A549 (cell line): ENCODE measurements at regions not wholly inside any gene's neighbourhood (a gene's known extent, or its start where the extent isn't known, plus 50 kb on each side); places are given as distances from the start of the nearest gene placed in this dataset.

Source experiments
- ATAC-seq, 2 experiments: fragments of 200-7000 bp in 1 of 2; fragments of >200 bp in 1 of 2; cut with Nextera tagmentation in 1 of 2; cut with Tn5 transposase in 1 of 2; 3 replicates each; pipeline versions ENCODE4 v1.8.0 to v1.9.1; 2018 to 2020; ENCODE audit warnings: mild to moderate bottlenecking in 1 of 2, moderate library complexity in 1 of 2
- CTCF ChIA-PET: fragments of 300-600 bp; sonication (Branson Sonifier 250); formaldehyde crosslinking; extraction: SDS; loops from one replicate; lab custom pipeline; 2021; ENCODE audit warnings: antibody characterized with exemption, inconsistent platforms; lab: Yijun Ruan, JAX
- POLR2A ChIA-PET: fragments of 350-600 bp; formaldehyde crosslinking; extraction: SDS; loops from one replicate; lab custom pipeline; 2021; ENCODE audit warnings: antibody characterized with exemption, inconsistent platforms; lab: Yijun Ruan, JAX
- DNase-seq, 2 experiments: peaks; one replicate each; pipeline versions ENCODE4 v3.0.0 to v3.0.0-alpha.2; 2011 to 2016; ENCODE audit warnings: low read depth in 1 of 2, low spot score in 1 of 2
- FAIRE-seq: peaks from 2 replicates; lab custom pipeline; 2011; peaks lifted over from hg19 to GRCh38; lab: Jason Lieb, UNC
- H3K27ac ChIP-seq, 2 experiments: fragments of >200 bp; sonication (Bioruptor Twin); formaldehyde crosslinking; 3 replicates each; pipeline ENCODE4 v1.5.1; 2016 to 2017
- H3K4me1 ChIP-seq: fragments of >200 bp; sonication (Bioruptor Twin); formaldehyde crosslinking; 3 replicates; pipeline ENCODE4 v1.6.1; 2016
- H3K4me2 ChIP-seq: fragments of >200 bp; sonication (Bioruptor Twin); formaldehyde crosslinking; 3 replicates; pipeline ENCODE4 v1.6.1; 2016
- H3K4me3 ChIP-seq: fragments of >200 bp; sonication (Bioruptor Twin); formaldehyde crosslinking; 3 replicates; pipeline ENCODE4 v1.5.1; 2016
- H3K9me3 ChIP-seq: fragments of >200 bp; sonication (Bioruptor Twin); formaldehyde crosslinking; 3 replicates; pipeline ENCODE4 v1.6.1; 2016
- BHLHE40 ChIP-seq: IDR thresholded peaks from 2 replicates; pipeline ENCODE4 v1.6.1; 2012; ENCODE audit warnings: low read depth, low read length, inconsistent platforms
- CHD2 ChIP-seq: fragments of 150-350 bp; IDR thresholded peaks from 2 replicates; pipeline ENCODE4 v1.6.1; 2014; ENCODE audit warnings: low read length; ENCODE audit not compliant: partially characterized antibody
- CHD4 ChIP-seq: fragments of 200-600 bp; sonication (generic); IDR thresholded peaks from 2 replicates; pipeline ENCODE4 v1.6.1; 2016; ENCODE audit warnings: antibody characterized with exemption, mild to moderate bottlenecking, borderline replicate concordance
- EHMT2 ChIP-seq: fragments of 200-600 bp; sonication (generic); IDR thresholded peaks from 2 replicates; pipeline ENCODE4 v1.6.1; 2016; ENCODE audit warnings: antibody characterized with exemption, low read depth, mild to moderate bottlenecking, moderate library complexity
- FOSB ChIP-seq: fragments of 250-450 bp; sonication (Bioruptor Pico); IDR thresholded peaks from 2 replicates; pipeline ENCODE4 v1.5.0; 2020; ENCODE audit warnings: mild to moderate bottlenecking, moderate library complexity
- GATA3 ChIP-seq: IDR thresholded peaks from 2 replicates; pipeline ENCODE4 v1.6.1; 2012; ENCODE audit warnings: borderline replicate concordance
- HEYL ChIP-seq: fragments of 250-450 bp; sonication (Bioruptor Pico); IDR thresholded peaks from 2 replicates; pipeline ENCODE4 v1.8.0; 2021; ENCODE audit warnings: mild to moderate bottlenecking, moderate library complexity
- HOXA7 ChIP-seq: fragments of 250-450 bp; sonication (Bioruptor Pico); IDR thresholded peaks from 2 replicates; pipeline ENCODE4 v1.5.0; 2020; ENCODE audit warnings: mild to moderate bottlenecking, moderate library complexity
- HOXB5 ChIP-seq: fragments of 250-450 bp; sonication (Bioruptor Pico); IDR thresholded peaks from 2 replicates; pipeline ENCODE4 v1.5.0; 2020; ENCODE audit warnings: mild to moderate bottlenecking, moderate library complexity
- JUN ChIP-seq, 2 experiments: fragments of >200 bp; sonication (Bioruptor Twin); formaldehyde crosslinking; IDR thresholded peaks; 2 replicates in 1 of 2; 3 replicates in 1 of 2; pipeline ENCODE4 v1.6.1; 2016 to 2017
- JUNB ChIP-seq: fragments of >200 bp; sonication (Bioruptor Twin); formaldehyde crosslinking; IDR thresholded peaks from 2 replicates; pipeline ENCODE4 v1.6.1; 2016
- KDM5A ChIP-seq: fragments of 200-600 bp; sonication (generic); IDR thresholded peaks from 2 replicates; pipeline ENCODE4 v1.6.1; 2016; ENCODE audit warnings: antibody characterized with exemption, mild to moderate bottlenecking
- MYC ChIP-seq: IDR thresholded peaks from 2 replicates; pipeline ENCODE4 v1.6.1; 2012; ENCODE audit warnings: mild to moderate bottlenecking, inconsistent platforms, low read length, improper control_type of control experiment, borderline replicate concordance
- NFE2L2 ChIP-seq: fragments of 150-350 bp; conservative IDR thresholded peaks from 2 replicates; pipeline ENCODE4 v1.6.1; 2014; ENCODE audit warnings: low read length
- NPAS2 ChIP-seq: fragments of 250-450 bp; sonication (Bioruptor Pico); IDR thresholded peaks from 2 replicates; pipeline ENCODE4 v1.8.0; 2022; ENCODE audit warnings: mild to moderate bottlenecking, moderate library complexity, borderline replicate concordance
- POLR2A ChIP-seq: IDR thresholded peaks from 2 replicates; pipeline ENCODE4 v1.6.1; 2012; ENCODE audit warnings: mild to moderate bottlenecking, low read length
- POLR2AphosphoS2 ChIP-seq: conservative IDR thresholded peaks from 2 replicates; pipeline ENCODE4 v1.6.1; 2012; ENCODE audit warnings: low read length, improper control_type of control experiment, inconsistent platforms
- RAD21 ChIP-seq, 2 experiments: fragments of >200 bp in 1 of 2; sonication (Bioruptor Twin) in 1 of 2; formaldehyde crosslinking in 1 of 2; IDR thresholded peaks in 1 of 2; conservative IDR thresholded peaks in 1 of 2; 2 replicates in 1 of 2; 3 replicates in 1 of 2; pipeline ENCODE4 v1.6.1; 2012 to 2018; ENCODE audit warnings: inconsistent platforms in 1 of 2
- RARB ChIP-seq: fragments of 250-450 bp; sonication (Bioruptor Pico); IDR thresholded peaks from 2 replicates; pipeline ENCODE4 v1.8.0; 2021; ENCODE audit warnings: mild to moderate bottlenecking, moderate library complexity
- RFX5 ChIP-seq: fragments of 450-650 bp; IDR thresholded peaks from 2 replicates; pipeline ENCODE4 v1.7.1; 2014; ENCODE audit warnings: antibody characterized with exemption, mild to moderate bottlenecking, moderate library complexity
- RNF2 ChIP-seq: fragments of 200-600 bp; sonication (generic); IDR thresholded peaks from 2 replicates; pipeline ENCODE4 v1.6.1; 2016; ENCODE audit warnings: low read depth, mild to moderate bottlenecking, antibody characterized with exemption, moderate library complexity, borderline replicate concordance
- SMC3 ChIP-seq: fragments of >200 bp; sonication (Bioruptor Twin); formaldehyde crosslinking; IDR thresholded peaks from 3 replicates; pipeline ENCODE4 v1.6.1; 2018; ENCODE audit warnings: inconsistent platforms
- SREBF2 ChIP-seq: fragments of 450-650 bp; IDR thresholded peaks from 2 replicates; pipeline ENCODE4 v1.6.1; 2014; ENCODE audit warnings: mild to moderate bottlenecking, moderate library complexity
- TP53 ChIP-seq: fragments of 250-450 bp; sonication (Bioruptor Pico); IDR thresholded peaks from 2 replicates; pipeline ENCODE4 v1.5.0; 2021; ENCODE audit warnings: mild to moderate bottlenecking, moderate library complexity
- ZC3H11A ChIP-seq: fragments of 450-650 bp; IDR thresholded peaks from 2 replicates; pipeline ENCODE4 v1.6.1; 2014; ENCODE audit warnings: antibody characterized with exemption, mild to moderate bottlenecking
- ZFP36 ChIP-seq: fragments of 450-650 bp; IDR thresholded peaks from 2 replicates; pipeline ENCODE4 v1.6.1; 2014; ENCODE audit warnings: borderline replicate concordance; ENCODE audit not compliant: partially characterized antibody
- ZNF302 ChIP-seq: fragments of 250-450 bp; sonication (Bioruptor Pico); IDR thresholded peaks from 2 replicates; pipeline ENCODE4 v1.9.0; 2021; ENCODE audit warnings: inconsistent platforms, mild to moderate bottlenecking, moderate library complexity
- ZSCAN20 ChIP-seq: fragments of 250-450 bp; sonication (Bioruptor Pico); IDR thresholded peaks from 2 replicates; pipeline ENCODE4 v1.8.0; 2022; ENCODE audit warnings: mild to moderate bottlenecking, moderate library complexity
- WGBS: methylation state at CpG from one replicate; pipeline ENCODE4 v1.1.6; 2017; ENCODE audit errors: missing lambda C conversion rate; 5-methylcytosine and 5-hydroxymethylcytosine counted together
- TF ChIP-seq, protein P1 (sequence below): fragments of 150-350 bp; IDR thresholded peaks from 2 replicates; pipeline ENCODE4 v1.6.1; 2014; ENCODE audit warnings: low read depth, mild to moderate bottlenecking, low read length
- TF ChIP-seq, protein P2 (sequence below): fragments of 250-450 bp; sonication (Bioruptor Pico); IDR thresholded peaks from 2 replicates; pipeline ENCODE4 v1.5.0; 2021; ENCODE audit warnings: mild to moderate bottlenecking, moderate library complexity, borderline replicate concordance
- TF ChIP-seq, protein P3 (sequence below): fragments of >200 bp; sonication (Bioruptor Twin); formaldehyde crosslinking; IDR thresholded peaks from 3 replicates; pipeline ENCODE4 v1.6.1; 2016

DNA sequence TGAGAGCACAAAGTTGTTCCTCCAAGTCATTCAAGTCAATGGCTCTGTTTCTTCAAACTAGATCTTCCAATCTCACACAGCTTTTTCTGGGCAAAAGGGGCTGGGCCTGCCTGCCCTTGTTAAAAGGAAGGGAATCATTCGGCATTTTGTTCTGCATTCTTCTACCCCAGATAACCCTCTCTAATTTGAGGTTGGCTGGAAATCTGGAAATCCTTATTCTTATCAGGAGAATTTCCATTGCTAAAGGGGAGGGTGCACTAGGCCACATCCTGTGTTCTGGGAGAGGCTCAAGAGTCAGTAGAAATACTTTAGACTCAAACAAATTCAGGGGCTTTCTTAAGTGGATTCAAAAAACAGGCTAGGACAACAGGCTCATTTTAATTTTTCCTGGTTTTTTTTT, 384.7 kb upstream of the ZNF462 start:
- CTCF ChIA-PET, result no interaction called here
- no peak for ATAC-seq
- 0% methylated on average over 1 of the region's 1 CpG for WGBS
- POLR2A ChIA-PET, result no interaction called here
- TF ChIP-seq ZFP36, result no peak
- no peak for TF ChIP-seq HEYL
- no peak for TF ChIP-seq HOXB5 (CRISPR knock-in tag)
- no peak for TF ChIP-seq RFX5
- TF ChIP-seq TP53 (CRISPR knock-in tag), result no peak
- no peak for TF ChIP-seq POLR2AphosphoS2
- no peak for TF ChIP-seq ZC3H11A
- TF ChIP-seq KDM5A, result no peak
- no peak for TF ChIP-seq RNF2
- no peak for TF ChIP-seq CHD2
- TF ChIP-seq HOXA7 (CRISPR knock-in tag), result no peak
- TF ChIP-seq MYC, result no peak
- no peak for TF ChIP-seq GATA3
- TF ChIP-seq CHD4, result no peak
- TF ChIP-seq RARB (CRISPR knock-in tag), result no peak
- TF ChIP-seq BHLHE40, result no peak
- no peak for TF ChIP-seq FOSB (CRISPR knock-in tag)
- TF ChIP-seq, protein P1, sequence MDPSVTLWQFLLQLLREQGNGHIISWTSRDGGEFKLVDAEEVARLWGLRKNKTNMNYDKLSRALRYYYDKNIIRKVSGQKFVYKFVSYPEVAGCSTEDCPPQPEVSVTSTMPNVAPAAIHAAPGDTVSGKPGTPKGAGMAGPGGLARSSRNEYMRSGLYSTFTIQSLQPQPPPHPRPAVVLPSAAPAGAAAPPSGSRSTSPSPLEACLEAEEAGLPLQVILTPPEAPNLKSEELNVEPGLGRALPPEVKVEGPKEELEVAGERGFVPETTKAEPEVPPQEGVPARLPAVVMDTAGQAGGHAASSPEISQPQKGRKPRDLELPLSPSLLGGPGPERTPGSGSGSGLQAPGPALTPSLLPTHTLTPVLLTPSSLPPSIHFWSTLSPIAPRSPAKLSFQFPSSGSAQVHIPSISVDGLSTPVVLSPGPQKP, result no peak
- no peak for TF ChIP-seq NPAS2 (CRISPR knock-in tag)
- no peak for DNase-seq
- Histone ChIP-seq H3K27ac (no peak overlapping the region), H3K4me2 (no peak overlapping the region), H3K4me1 (no peaks in the 10 kb centered on the region), H3K9me3 (no peaks in the 10 kb centered on the region), H3K4me3 (no peak overlapping the region)
- FAIRE-seq, result no peak

DNA sequence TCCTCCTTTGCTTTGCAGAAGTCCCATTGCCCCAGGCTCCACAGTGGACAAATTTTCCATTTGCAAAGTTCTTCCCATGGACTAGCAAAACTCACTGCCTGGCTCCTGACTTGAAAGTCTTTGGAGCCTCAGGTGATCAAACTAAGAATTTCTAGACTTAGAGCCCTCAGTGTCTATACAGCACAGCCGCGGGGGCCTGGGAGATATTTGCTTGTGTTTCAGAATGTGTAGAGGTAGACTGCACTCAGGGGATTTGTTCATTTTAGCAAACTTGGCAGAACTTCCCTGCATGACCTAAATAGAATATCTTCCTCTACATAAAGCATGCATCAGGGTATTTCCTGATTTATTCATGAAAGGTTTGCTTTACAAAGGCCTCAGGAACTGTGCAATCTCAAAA, 384.2 kb upstream of the ZNF462 start:
- ChIA-PET POLR2A (no interaction called here), CTCF (no interaction called here)
- DNase-seq (no peak), ATAC-seq (no peak), FAIRE-seq (no peak)
- no peak overlapping the region for H3K27ac ChIP-seq
- H3K4me3 ChIP-seq, result no peak overlapping the region
- H3K4me2 ChIP-seq, result no peak overlapping the region
- TF ChIP-seq MYC, result no peak
- no peak for TF ChIP-seq EHMT2
- TF ChIP-seq ZFP36, result no peak
- TF ChIP-seq JUN (IDR thresholded peaks at IDR 0.05), result no peak
- no peak for TF ChIP-seq FOSB (CRISPR knock-in tag)
- TF ChIP-seq NFE2L2, result no peak
- no peak for TF ChIP-seq CHD2
- no peaks in the 10 kb centered on the region for H3K9me3 ChIP-seq
- no peaks in the 10 kb centered on the region for H3K4me1 ChIP-seq
- WGBS, result 100% methylated on average over 2 of the region's 2 CpGs

GRCh38 chr9:106479679-106480078, 383.3 kb upstream of the ZNF462 start:
- H3K4me3 ChIP-seq, result no peak overlapping the region
- H3K27ac ChIP-seq, result no peak overlapping the region
- FAIRE-seq (no peak), DNase-seq (no peak), ATAC-seq (no peak)
- CTCF ChIA-PET, result no interaction called here
- no peak for TF ChIP-seq POLR2A
- TF ChIP-seq ZSCAN20 (CRISPR knock-in tag), result no peak
- TF ChIP-seq, protein P2, sequence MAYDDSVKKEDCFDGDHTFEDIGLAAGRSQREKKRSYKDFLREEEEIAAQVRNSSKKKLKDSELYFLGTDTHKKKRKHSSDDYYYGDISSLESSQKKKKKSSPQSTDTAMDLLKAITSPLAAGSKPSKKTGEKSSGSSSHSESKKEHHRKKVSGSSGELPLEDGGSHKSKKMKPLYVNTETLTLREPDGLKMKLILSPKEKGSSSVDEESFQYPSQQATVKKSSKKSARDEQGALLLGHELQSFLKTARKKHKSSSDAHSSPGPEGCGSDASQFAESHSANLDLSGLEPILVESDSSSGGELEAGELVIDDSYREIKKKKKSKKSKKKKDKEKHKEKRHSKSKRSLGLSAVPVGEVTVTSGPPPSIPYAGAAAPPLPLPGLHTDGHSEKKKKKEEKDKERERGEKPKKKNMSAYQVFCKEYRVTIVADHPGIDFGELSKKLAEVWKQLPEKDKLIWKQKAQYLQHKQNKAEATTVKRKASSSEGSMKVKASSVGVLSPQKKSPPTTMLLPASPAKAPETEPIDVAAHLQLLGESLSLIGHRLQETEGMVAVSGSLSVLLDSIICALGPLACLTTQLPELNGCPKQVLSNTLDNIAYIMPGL (CRISPR knock-in tag), result no peak
- TF ChIP-seq JUNB, result no peak
- TF ChIP-seq, protein P3, sequence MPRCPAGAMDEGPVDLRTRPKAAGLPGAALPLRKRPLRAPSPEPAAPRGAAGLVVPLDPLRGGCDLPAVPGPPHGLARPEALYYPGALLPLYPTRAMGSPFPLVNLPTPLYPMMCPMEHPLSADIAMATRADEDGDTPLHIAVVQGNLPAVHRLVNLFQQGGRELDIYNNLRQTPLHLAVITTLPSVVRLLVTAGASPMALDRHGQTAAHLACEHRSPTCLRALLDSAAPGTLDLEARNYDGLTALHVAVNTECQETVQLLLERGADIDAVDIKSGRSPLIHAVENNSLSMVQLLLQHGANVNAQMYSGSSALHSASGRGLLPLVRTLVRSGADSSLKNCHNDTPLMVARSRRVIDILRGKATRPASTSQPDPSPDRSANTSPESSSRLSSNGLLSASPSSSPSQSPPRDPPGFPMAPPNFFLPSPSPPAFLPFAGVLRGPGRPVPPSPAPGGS, result no peak
- no peak for TF ChIP-seq SREBF2
- no peak for TF ChIP-seq FOSB (CRISPR knock-in tag)
- no peak for TF ChIP-seq HOXA7 (CRISPR knock-in tag)
- no peak for TF ChIP-seq RAD21 (conservative IDR thresholded peaks at IDR 0.05 in 1 of 2, IDR thresholded peaks at IDR 0.05 in 1 of 2)
- no peak for TF ChIP-seq RFX5
- TF ChIP-seq SMC3, result no peak
- TF ChIP-seq ZNF302 (CRISPR knock-in tag), result no peak
- no peak overlapping the region for H3K4me2 ChIP-seq
- H3K4me1 ChIP-seq, result no peaks in the 10 kb centered on the region
- 27% methylated on average over 5 of the region's 5 CpGs for WGBS
- POLR2A ChIA-PET, result no interaction called here
- no peaks in the 10 kb centered on the region for H3K9me3 ChIP-seq
